PFSK-1 (cell line): ENCODE measurements at regions not wholly inside any gene's neighbourhood (a gene's known extent, or its start where the extent isn't known, plus 50 kb on each side); places are given as distances from the start of the nearest gene placed in this dataset.

Experiments
- POLR2AphosphoS5 ChIP-seq: IDR thresholded peaks from 2 replicates; pipeline ENCODE4 v1.6.1; 2012; ENCODE audit warnings: low read depth, mild to moderate bottlenecking, control low read depth, low read length, moderate library complexity
- REST ChIP-seq, 2 experiments: IDR thresholded peaks; 2 replicates each; pipeline versions ENCODE4 v1.6.1 to v1.8.0; 2011 to 2012; ENCODE audit warnings: low read depth in 2 of 2, low read length in 2 of 2, control low read depth in 1 of 2, inconsistent platforms in 1 of 2, mild to moderate bottlenecking in 1 of 2, moderate library complexity in 1 of 2; ENCODE audit not compliant: insufficient read depth in 1 of 2
- TAF1 ChIP-seq: IDR thresholded peaks from 2 replicates; pipeline ENCODE4 v1.6.1; 2012; ENCODE audit warnings: low read length, control low read depth, borderline replicate concordance; ENCODE audit not compliant: insufficient read depth

- TF ChIP-seq REST (IDR thresholded peaks at IDR 0.05; ENCODE audit: insufficient read depth in 1 of 2, low read depth in 2 of 2, low read length in 2 of 2) (no peak), POLR2AphosphoS5 (no peak), TAF1 (no peak)
These were observed 806.7 kb upstream of the ADGRL2 start for GRCh38 chr1:80994038-80994437.
